Activated CD8-positive, alpha-beta T cell treated with anti-CD3 and anti-CD28 coated beads, Interleukin-2, amount 10 ng/mL, durations not matched to agents 7 days and 5 days (primary cell): ENCODE measurements at regions not wholly inside any gene's neighbourhood (a gene's known extent, or its start where the extent isn't known, plus 50 kb on each side); places are given as distances from the start of the nearest gene placed in this dataset.

Source experiments
- ATAC-seq: fragments of 150-1000 bp; cut with Tn5 transposase; one replicate; pipeline ENCODE4 v1.10.0; 2021; ENCODE audit warnings: moderate library complexity
- CTCF ChIA-PET: fragments of 350-600 bp; sonication (Branson Sonifier 250); formaldehyde crosslinking; loops from one replicate; lab custom pipeline; 2021; ENCODE audit warnings: antibody characterized with exemption; lab: Charles Lee
- POLR2A ChIA-PET: fragments of 350-600 bp; sonication (Branson Sonifier 250); formaldehyde crosslinking; loops from one replicate; lab custom pipeline; 2021; ENCODE audit warnings: antibody characterized with exemption; lab: Charles Lee
- DNase-seq: peaks from one replicate; pipeline ENCODE4 v3.0.0-alpha.2; 2020
- H3K27ac Mint-ChIP-seq: one replicate; pipeline ENCODE4 v1.8.0; 2021; ENCODE audit warnings: mild to moderate bottlenecking, mixed read lengths
- H3K27me3 Mint-ChIP-seq: one replicate; pipeline ENCODE4 v1.8.0; 2021; ENCODE audit warnings: low read depth, mixed read lengths
- H3K36me3 Mint-ChIP-seq: one replicate; pipeline ENCODE4 v1.8.0; 2021; ENCODE audit warnings: low read depth, mixed read lengths
- H3K4me1 Mint-ChIP-seq: one replicate; pipeline ENCODE4 v1.8.0; 2021; ENCODE audit warnings: low read depth, mixed read lengths
- H3K4me3 Mint-ChIP-seq: one replicate; pipeline ENCODE4 v1.8.0; 2021; ENCODE audit warnings: mild to moderate bottlenecking, mixed read lengths
- H3K9me3 Mint-ChIP-seq: one replicate; pipeline ENCODE4 v1.8.0; 2022; ENCODE audit warnings: mixed read lengths; ENCODE audit not compliant: insufficient read depth

- H3K27me3 Mint-ChIP-seq, result no peaks in the 10 kb centered on the region
- no peaks in the 10 kb centered on the region for H3K36me3 Mint-ChIP-seq
- POLR2A ChIA-PET, result no interaction called here
- no peak overlapping the region for H3K4me3 Mint-ChIP-seq
- no peaks in the 10 kb centered on the region for H3K9me3 Mint-ChIP-seq
- peaks cover 5% of the 10 kb centered on the region for H3K4me1 Mint-ChIP-seq
- CTCF ChIA-PET, result no interaction called here
- ATAC-seq, result no peak
- no peak for DNase-seq
- no peak overlapping the region for H3K27ac Mint-ChIP-seq
Observed at GRCh38 chr5:35324679-35325078, 94.4 kb upstream of the PRLR start.

GRCh38 chr5:35324201-35324600, 93.9 kb upstream of the PRLR start:
- H3K9me3 Mint-ChIP-seq, result no peaks in the 10 kb centered on the region
- no peaks in the 10 kb centered on the region for H3K27me3 Mint-ChIP-seq
- POLR2A ChIA-PET, result no interaction called here
- ATAC-seq (no peak), DNase-seq (no peak)
- CTCF ChIA-PET, result no interaction called here
- H3K36me3 Mint-ChIP-seq, result no peaks in the 10 kb centered on the region
- H3K27ac Mint-ChIP-seq, result no peak overlapping the region
- no peak overlapping the region for H3K4me3 Mint-ChIP-seq
- peaks cover 6% of the 10 kb centered on the region for H3K4me1 Mint-ChIP-seq

GRCh38 chr5:35320029-35320428, 89.7 kb upstream of the PRLR start:
- peaks cover 6% of the 10 kb centered on the region for H3K4me1 Mint-ChIP-seq
- no peaks in the 10 kb centered on the region for H3K36me3 Mint-ChIP-seq
- no peak for ATAC-seq
- no peaks in the 10 kb centered on the region for H3K9me3 Mint-ChIP-seq
- ChIA-PET CTCF (no interaction called here), POLR2A (no interaction called here)
- no peak for DNase-seq
- H3K27me3 Mint-ChIP-seq, result no peaks in the 10 kb centered on the region
- H3K4me3 Mint-ChIP-seq, result no peak overlapping the region
- H3K27ac Mint-ChIP-seq, result no peak overlapping the region

- Mint-ChIP-seq H3K27ac (no peak overlapping the region), H3K9me3 (no peaks in the 10 kb centered on the region), H3K4me1 (peaks cover 6% of the 10 kb centered on the region), H3K27me3 (no peaks in the 10 kb centered on the region), H3K4me3 (no peak overlapping the region), H3K36me3 (no peaks in the 10 kb centered on the region)
- DNase-seq (no peak), ATAC-seq (no peak)
- ChIA-PET POLR2A (no interaction called here), CTCF (no interaction called here)
Observed at GRCh38 chr5:35319333-35320002, 89.2 kb upstream of the PRLR start.

- POLR2A ChIA-PET, result no interaction called here
- H3K36me3 Mint-ChIP-seq, result no peaks in the 10 kb centered on the region
- no peaks in the 10 kb centered on the region for H3K27me3 Mint-ChIP-seq
- H3K27ac Mint-ChIP-seq, result no peak overlapping the region
- CTCF ChIA-PET, result no interaction called here
- DNase-seq (no peak), ATAC-seq (no peak)
- no peak overlapping the region for H3K4me3 Mint-ChIP-seq
- H3K4me1 Mint-ChIP-seq, result peaks cover 6% of the 10 kb centered on the region
- no peaks in the 10 kb centered on the region for H3K9me3 Mint-ChIP-seq
Observed at GRCh38 chr5:35317586-35317985, 87.3 kb upstream of the PRLR start.

GRCh38 chr5:35316611-35317274, 86.5 kb upstream of the PRLR start:
- no peak overlapping the region for H3K27ac Mint-ChIP-seq
- POLR2A ChIA-PET, result no interaction called here
- ATAC-seq (no peak), DNase-seq (no peak)
- no peaks in the 10 kb centered on the region for H3K9me3 Mint-ChIP-seq
- CTCF ChIA-PET, result no interaction called here
- no peak overlapping the region for H3K4me3 Mint-ChIP-seq
- H3K27me3 Mint-ChIP-seq, result no peaks in the 10 kb centered on the region
- H3K36me3 Mint-ChIP-seq, result no peaks in the 10 kb centered on the region
- peaks cover 6% of the 10 kb centered on the region for H3K4me1 Mint-ChIP-seq

GRCh38 chr5:35313291-35313690, 83.0 kb upstream of the PRLR start:
- no peaks in the 10 kb centered on the region for H3K9me3 Mint-ChIP-seq
- H3K4me3 Mint-ChIP-seq, result no peak overlapping the region
- no peaks in the 10 kb centered on the region for H3K27me3 Mint-ChIP-seq
- POLR2A ChIA-PET, result no interaction called here
- no peaks in the 10 kb centered on the region for H3K4me1 Mint-ChIP-seq
- CTCF ChIA-PET, result no interaction called here
- ATAC-seq, result no peak
- H3K36me3 Mint-ChIP-seq, result no peaks in the 10 kb centered on the region
- H3K27ac Mint-ChIP-seq, result no peak overlapping the region
- no peak for DNase-seq

- CTCF ChIA-PET, result no interaction called here
- Mint-ChIP-seq H3K4me3 (no peak overlapping the region), H3K27me3 (no peaks in the 10 kb centered on the region), H3K27ac (no peak overlapping the region), H3K36me3 (no peaks in the 10 kb centered on the region), H3K4me1 (no peaks in the 10 kb centered on the region), H3K9me3 (no peaks in the 10 kb centered on the region)
- POLR2A ChIA-PET, result interaction anchor here (0.5 kb wide), 1 partner anchor 8 kb away, joined by 3 read pairs; no protein-coding TSS in a partner anchor
- no peak for DNase-seq
- ATAC-seq, result no peak
Observed at GRCh38 chr5:35312267-35312666, 82.0 kb upstream of the PRLR start.

- no peak for ATAC-seq
- H3K4me3 Mint-ChIP-seq, result no peak overlapping the region
- ChIA-PET CTCF (no interaction called here), POLR2A (no interaction called here)
- H3K27ac Mint-ChIP-seq, result no peak overlapping the region
- no peaks in the 10 kb centered on the region for H3K9me3 Mint-ChIP-seq
- DNase-seq, result no peak
- no peaks in the 10 kb centered on the region for H3K36me3 Mint-ChIP-seq
- H3K27me3 Mint-ChIP-seq, result no peaks in the 10 kb centered on the region
- H3K4me1 Mint-ChIP-seq, result no peaks in the 10 kb centered on the region
Observed at GRCh38 chr5:35309365-35310130, 79.3 kb upstream of the PRLR start.

- POLR2A ChIA-PET, result no interaction called here
- Mint-ChIP-seq H3K4me3 (no peak overlapping the region), H3K9me3 (no peaks in the 10 kb centered on the region), H3K27ac (no peak overlapping the region), H3K36me3 (no peaks in the 10 kb centered on the region), H3K4me1 (no peaks in the 10 kb centered on the region), H3K27me3 (no peaks in the 10 kb centered on the region)
- ATAC-seq, result no peak
- DNase-seq, result no peak
- CTCF ChIA-PET, result no interaction called here
Observed at GRCh38 chr5:35308421-35308820, 78.1 kb upstream of the PRLR start.

- Mint-ChIP-seq H3K27me3 (no peaks in the 10 kb centered on the region), H3K27ac (no peak overlapping the region), H3K4me3 (no peak overlapping the region), H3K9me3 (no peaks in the 10 kb centered on the region), H3K4me1 (no peaks in the 10 kb centered on the region), H3K36me3 (no peaks in the 10 kb centered on the region)
- no peak for ATAC-seq
- DNase-seq, result no peak
- ChIA-PET CTCF (no interaction called here), POLR2A (no interaction called here)
Observed at GRCh38 chr5:35306716-35307365, 76.6 kb upstream of the PRLR start.
